A673 (cell line): ENCODE measurements at regions not wholly inside any gene's neighbourhood (a gene's known extent, or its start where the extent isn't known, plus 50 kb on each side); places are given as distances from the start of the nearest gene placed in this dataset.
"Not testable (repeated sequence)": the region's sequence is repeated elsewhere in the genome, so short reads cannot be mapped to it uniquely, and the experiment has no call there.

ENCODE experiments used
- EZH2 ChIP-seq: fragments of 200-600 bp; sonication (generic); IDR thresholded peaks from 2 replicates; pipeline ENCODE4 v1.6.1; 2017; ENCODE audit warnings: borderline replicate concordance, low read depth, mild to moderate bottlenecking, mixed read lengths, antibody characterized with exemption, low read length; ENCODE audit not compliant: poor library complexity, severe bottlenecking
- TF ChIP-seq, protein P1 (sequence below): fragments of 300-800, 200-600 bp; sonication (generic); conservative IDR thresholded peaks from 2 replicates; pipeline ENCODE4 v1.5.1; 2017; ENCODE audit warnings: low read depth, mild to moderate bottlenecking, antibody characterized with exemption, low read length, moderate library complexity, mixed read lengths

DNA sequence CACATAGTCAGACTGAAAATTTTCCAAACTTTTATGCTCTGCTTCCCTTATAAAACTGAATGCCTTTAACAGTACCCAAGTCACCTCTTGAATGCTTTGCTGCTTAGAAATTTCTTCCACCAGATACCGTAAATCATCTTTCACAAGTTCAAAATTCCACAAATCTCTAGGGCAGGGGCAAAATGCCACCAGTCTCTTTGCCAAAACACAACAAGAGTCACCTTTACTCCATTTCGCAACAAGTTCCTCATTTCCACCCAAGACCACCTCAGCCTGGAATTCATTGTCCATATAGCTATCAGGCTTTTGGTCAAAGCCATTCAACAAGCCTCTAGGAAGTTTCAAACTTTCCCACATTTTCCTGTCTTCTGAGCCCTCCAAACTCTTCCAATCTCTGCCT is 221.6 kb upstream of the ONECUT1 start:
- TF ChIP-seq EZH2, result not testable (repeated sequence)
- TF ChIP-seq, protein P1, sequence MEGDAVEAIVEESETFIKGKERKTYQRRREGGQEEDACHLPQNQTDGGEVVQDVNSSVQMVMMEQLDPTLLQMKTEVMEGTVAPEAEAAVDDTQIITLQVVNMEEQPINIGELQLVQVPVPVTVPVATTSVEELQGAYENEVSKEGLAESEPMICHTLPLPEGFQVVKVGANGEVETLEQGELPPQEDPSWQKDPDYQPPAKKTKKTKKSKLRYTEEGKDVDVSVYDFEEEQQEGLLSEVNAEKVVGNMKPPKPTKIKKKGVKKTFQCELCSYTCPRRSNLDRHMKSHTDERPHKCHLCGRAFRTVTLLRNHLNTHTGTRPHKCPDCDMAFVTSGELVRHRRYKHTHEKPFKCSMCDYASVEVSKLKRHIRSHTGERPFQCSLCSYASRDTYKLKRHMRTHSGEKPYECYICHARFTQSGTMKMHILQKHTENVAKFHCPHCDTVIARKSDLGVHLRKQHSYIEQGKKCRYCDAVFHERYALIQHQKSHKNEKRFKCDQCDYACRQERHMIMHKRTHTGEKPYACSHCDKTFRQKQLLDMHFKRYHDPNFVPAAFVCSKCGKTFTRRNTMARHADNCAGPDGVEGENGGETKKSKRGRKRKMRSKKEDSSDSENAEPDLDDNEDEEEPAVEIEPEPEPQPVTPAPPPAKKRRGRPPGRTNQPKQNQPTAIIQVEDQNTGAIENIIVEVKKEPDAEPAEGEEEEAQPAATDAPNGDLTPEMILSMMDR, result not testable (repeated sequence)
